GM19324 (cell line): ENCODE measurements at regions not wholly inside any gene's neighbourhood (a gene's known extent, or its start where the extent isn't known, plus 50 kb on each side); places are given as distances from the start of the nearest gene placed in this dataset.
A peak's percentile ranks its signal among the peaks of the same experiment; 100 is the strongest.

Experiments
- ATAC-seq: cut with Tn5 transposase; IDR thresholded peaks from one replicate; pipeline ENCODE4 v1.9.1; 2021; ENCODE audit warnings: mild to moderate bottlenecking, moderate library complexity; ENCODE audit not compliant: unreplicated experiment, low FRiP score

- ATAC-seq = no peak
Measured at GRCh38 chr10:107933076-107933475, 768.6 kb upstream of the SORCS1 start.

- no peak for ATAC-seq
Measured at GRCh38 chr10:107931808-107932207, 767.3 kb upstream of the SORCS1 start.

- ATAC-seq = no peak
Measured at GRCh38 chr10:107930037-107930436, 765.5 kb upstream of the SORCS1 start.

- no peak for ATAC-seq
Measured at GRCh38 chr10:107924458-107924857, 760.0 kb upstream of the SORCS1 start.

GRCh38 chr10:107919626-107920235, 755.2 kb upstream of the SORCS1 start:
- ATAC-seq = no peak

GRCh38 chr10:107918171-107918570, 753.7 kb upstream of the SORCS1 start:
- ATAC-seq = no peak

GRCh38 chr10:107915215-107915610, 750.7 kb upstream of the SORCS1 start:
- ATAC-seq = no peak

- no peak for ATAC-seq
Measured at GRCh38 chr10:107914450-107915214, 750.1 kb upstream of the SORCS1 start.

- no peak for ATAC-seq
Measured at GRCh38 chr10:107913317-107914294, 749.1 kb upstream of the SORCS1 start.

- ATAC-seq = no peak
Measured at GRCh38 chr10:107901076-107901475, 736.6 kb upstream of the SORCS1 start.

- ATAC-seq = no peak
Measured at GRCh38 chr10:107900131-107900530, 735.6 kb upstream of the SORCS1 start.

GRCh38 chr10:107899502-107900062, 735.1 kb upstream of the SORCS1 start:
- ATAC-seq = no peak

- no peak for ATAC-seq
Measured at GRCh38 chr10:107899075-107899474, 734.6 kb upstream of the SORCS1 start.

GRCh38 chr10:107898392-107898791, 733.9 kb upstream of the SORCS1 start:
- no peak for ATAC-seq

- peak; percentile 48 for ATAC-seq
Measured at GRCh38 chr10:107894516-107894915, 730.0 kb upstream of the SORCS1 start.

- no peak for ATAC-seq
Measured at GRCh38 chr10:107889105-107889504, 724.6 kb upstream of the SORCS1 start.

GRCh38 chr10:107880185-107880584, 715.7 kb upstream of the SORCS1 start:
- ATAC-seq = no peak

GRCh38 chr10:107873007-107873406, 708.5 kb upstream of the SORCS1 start:
- ATAC-seq = no peak

- ATAC-seq = no peak
Measured at GRCh38 chr10:107865691-107866090, 701.2 kb upstream of the SORCS1 start.

- ATAC-seq = peak; percentile 57
Measured at GRCh38 chr10:107859065-107859464, 694.6 kb upstream of the SORCS1 start.

- no peak for ATAC-seq
Measured at GRCh38 chr10:107856047-107856315, 691.5 kb upstream of the SORCS1 start.
